ENCODE measurements at regions not wholly inside any gene's neighbourhood (a gene's known extent, or its start where the extent isn't known, plus 50 kb on each side); places are given as distances from the start of the nearest gene placed in this dataset.
"Not testable (repeated sequence)": the region's sequence is repeated elsewhere in the genome, so short reads cannot be mapped to it uniquely, and the experiment has no call there.

DNA sequence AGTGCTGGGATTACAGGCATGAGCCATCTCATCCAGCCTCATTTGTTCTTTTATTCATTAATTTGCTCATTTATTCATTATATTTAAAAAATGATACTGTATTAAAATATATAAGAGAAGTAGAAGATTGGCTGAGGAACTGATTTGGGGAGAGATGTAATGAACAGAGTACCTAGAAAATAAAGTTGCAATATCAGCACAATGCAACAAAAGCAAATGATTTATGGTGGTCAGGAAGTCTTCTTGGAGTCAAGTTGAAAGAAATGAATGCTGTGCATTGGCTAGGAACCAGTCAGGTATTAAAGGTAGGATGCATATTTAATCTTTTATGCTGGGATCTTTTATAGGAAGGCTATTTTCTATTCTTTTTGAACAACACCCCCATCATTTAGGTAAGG, 152.2 kb downstream of the C3orf38 start:
- H3K27ac ChIP-seq, result no peak overlapping the region
- H3K4me1 ChIP-seq, result no peaks in the 10 kb centered on the region
- H3K9me3 ChIP-seq, result peaks cover 0 to 5% (median 0%) of the 10 kb centered on the region in 4 donors
- TF ChIP-seq POLR2A (IDR thresholded peaks at IDR 0.05) (no peak), POLR2AphosphoS5 (IDR thresholded peaks at IDR 0.05) (no peak), EP300 (IDR thresholded peaks at IDR 0.05) (no peak)
- TF ChIP-seq, protein P1, sequence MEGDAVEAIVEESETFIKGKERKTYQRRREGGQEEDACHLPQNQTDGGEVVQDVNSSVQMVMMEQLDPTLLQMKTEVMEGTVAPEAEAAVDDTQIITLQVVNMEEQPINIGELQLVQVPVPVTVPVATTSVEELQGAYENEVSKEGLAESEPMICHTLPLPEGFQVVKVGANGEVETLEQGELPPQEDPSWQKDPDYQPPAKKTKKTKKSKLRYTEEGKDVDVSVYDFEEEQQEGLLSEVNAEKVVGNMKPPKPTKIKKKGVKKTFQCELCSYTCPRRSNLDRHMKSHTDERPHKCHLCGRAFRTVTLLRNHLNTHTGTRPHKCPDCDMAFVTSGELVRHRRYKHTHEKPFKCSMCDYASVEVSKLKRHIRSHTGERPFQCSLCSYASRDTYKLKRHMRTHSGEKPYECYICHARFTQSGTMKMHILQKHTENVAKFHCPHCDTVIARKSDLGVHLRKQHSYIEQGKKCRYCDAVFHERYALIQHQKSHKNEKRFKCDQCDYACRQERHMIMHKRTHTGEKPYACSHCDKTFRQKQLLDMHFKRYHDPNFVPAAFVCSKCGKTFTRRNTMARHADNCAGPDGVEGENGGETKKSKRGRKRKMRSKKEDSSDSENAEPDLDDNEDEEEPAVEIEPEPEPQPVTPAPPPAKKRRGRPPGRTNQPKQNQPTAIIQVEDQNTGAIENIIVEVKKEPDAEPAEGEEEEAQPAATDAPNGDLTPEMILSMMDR (IDR thresholded peaks at IDR 0.05), result no peak
- no peaks in the 10 kb centered on the region for H3K27me3 ChIP-seq
- no peak overlapping the region for H3K4me3 ChIP-seq
- no peaks in the 10 kb centered on the region for H3K36me3 ChIP-seq
- intact Hi-C loops (cut with DNase I; ENCODE audit: low total_unique reads), result no loop called here
- no peak for DNase-seq

DNA sequence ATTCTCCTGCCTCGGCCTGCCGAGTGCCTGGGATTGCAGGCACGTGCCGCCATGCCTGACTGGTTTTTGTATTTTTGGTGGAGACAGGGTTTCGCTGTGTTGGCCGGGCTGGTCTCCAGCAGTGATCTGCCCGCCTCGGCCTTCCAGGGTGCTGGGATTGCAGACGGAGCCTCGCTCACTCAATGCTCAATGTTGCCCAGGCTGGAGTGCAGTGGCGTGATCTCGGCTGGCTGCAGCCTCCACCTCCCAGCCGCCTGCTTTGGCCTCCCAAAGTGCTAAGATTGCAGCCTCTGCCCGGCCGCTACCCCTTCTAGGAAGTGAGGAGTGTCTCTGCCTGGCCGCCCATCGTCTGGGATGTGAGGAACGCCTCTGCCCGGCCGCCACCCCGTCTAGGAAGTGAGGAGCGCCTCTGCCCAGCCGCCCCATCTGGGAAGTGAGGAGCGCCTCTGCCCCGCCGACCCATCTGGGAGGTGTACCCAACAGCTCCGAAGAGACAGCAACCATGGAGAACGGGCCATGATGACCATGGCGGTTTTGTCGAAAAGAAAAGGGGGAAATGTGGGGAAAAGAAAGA, 153.7 kb downstream of the C3orf38 start:
- H3K9me3 ChIP-seq; H3K36me3 ChIP-seq; H3K27me3 ChIP-seq; H3K4me1 ChIP-seq; H3K4me3 ChIP-seq; H3K27ac ChIP-seq; DNase-seq; intact Hi-C loops (cut with DNase I; ENCODE audit: low total_unique reads): not testable (repeated sequence)
- 91 to 94% (median 91%) methylated on average over 22 to 30 of the region's 30 CpGs for WGBS, 5 donors

DNA sequence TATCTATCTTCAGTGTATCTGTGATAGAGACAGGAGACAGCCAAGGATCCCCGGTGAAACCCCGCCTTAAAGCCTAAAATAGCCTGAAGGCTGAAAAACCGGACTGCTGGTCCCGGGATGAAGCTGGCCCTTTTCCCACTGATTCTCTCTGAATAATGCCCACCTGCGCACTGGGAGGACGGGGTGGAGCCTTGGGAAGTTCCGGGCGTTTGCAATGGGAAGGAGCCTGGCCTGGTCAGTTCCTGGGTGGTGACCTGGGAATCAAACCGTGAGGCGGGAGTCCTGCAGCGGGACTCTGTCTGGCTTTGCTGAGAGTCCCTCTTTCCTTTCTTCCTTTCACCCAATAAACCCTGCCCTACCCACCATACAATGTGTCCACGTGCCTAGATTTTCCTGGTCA, 157.9 kb downstream of the C3orf38 start:
- intact Hi-C loops (cut with DNase I; ENCODE audit: low total_unique reads), result no loop called here
- Histone ChIP-seq H3K4me3 (no peak overlapping the region), H3K4me1 (no peaks in the 10 kb centered on the region), H3K36me3 (no peaks in the 10 kb centered on the region), H3K27ac (no peak overlapping the region), H3K27me3 (no peaks in the 10 kb centered on the region), H3K9me3 (peaks cover 0 to 5% (median 0%) of the 10 kb centered on the region in 4 donors)
- WGBS, 5 donors, result 28 to 55% (median 47%) methylated on average over 12 of the region's 12 CpGs
- DNase-seq, result no peak
- TF ChIP-seq POLR2AphosphoS5 (IDR thresholded peaks at IDR 0.05) (no peak), EP300 (IDR thresholded peaks at IDR 0.05) (no peak), POLR2A (IDR thresholded peaks at IDR 0.05) (no peak)
- TF ChIP-seq, protein P1 (IDR thresholded peaks at IDR 0.05), result no peak

DNA sequence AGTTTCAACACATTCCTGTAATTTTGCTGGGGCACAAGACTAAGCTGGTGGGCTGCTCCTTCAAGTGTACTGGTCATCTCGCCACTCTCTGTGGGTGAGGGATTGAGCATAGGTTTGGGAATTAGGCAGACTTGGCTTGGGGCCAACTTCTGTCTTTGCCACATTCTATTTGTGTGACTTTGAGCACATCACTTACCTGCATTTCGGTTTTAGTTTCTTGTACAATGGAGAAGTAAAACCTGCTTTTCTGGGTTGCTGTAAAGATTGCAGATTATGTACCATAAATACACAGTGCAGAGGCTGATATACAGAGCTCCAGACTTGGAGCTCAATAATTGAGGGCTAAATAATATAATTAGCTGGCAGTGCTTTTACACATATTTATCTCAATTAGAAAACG, 162.1 kb downstream of the C3orf38 start:
- intact Hi-C loops (cut with DNase I; ENCODE audit: low total_unique reads), result no loop called here
- TF ChIP-seq POLR2AphosphoS5 (IDR thresholded peaks at IDR 0.05) (no peak), POLR2A (IDR thresholded peaks at IDR 0.05) (no peak), EP300 (IDR thresholded peaks at IDR 0.05) (no peak)
- TF ChIP-seq, protein P1 (IDR thresholded peaks at IDR 0.05), result no peak
- 46 to 59% (median 48%) methylated on average over 3 of the region's 3 CpGs for WGBS, 5 donors

DNA sequence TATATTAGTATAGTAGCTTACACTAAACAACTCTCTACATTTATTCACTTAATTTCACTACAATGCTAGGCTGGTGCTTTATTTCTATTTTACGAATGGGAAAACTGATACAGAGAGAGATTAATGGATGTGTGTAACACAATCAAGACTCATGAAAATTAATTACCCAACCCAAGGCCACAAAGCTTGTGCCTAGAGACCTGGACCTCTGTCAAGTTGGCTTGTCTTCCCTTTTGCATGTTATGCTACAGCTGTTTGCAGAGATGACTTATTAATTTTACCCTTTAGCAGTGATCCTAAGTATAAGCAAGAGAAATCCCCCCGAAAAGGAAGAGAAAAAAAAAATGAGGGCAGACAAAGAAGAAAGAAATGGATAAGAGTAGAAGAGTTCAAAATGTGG, 162.5 kb downstream of the C3orf38 start:
- Histone ChIP-seq H3K27me3 (no peaks in the 10 kb centered on the region), H3K27ac (no peak overlapping the region), H3K36me3 (no peaks in the 10 kb centered on the region), H3K4me1 (no peaks in the 10 kb centered on the region), H3K4me3 (no peak overlapping the region), H3K9me3 (no peaks in the 10 kb centered on the region)
- TF ChIP-seq POLR2A (IDR thresholded peaks at IDR 0.05), result no peak
- TF ChIP-seq EP300 (IDR thresholded peaks at IDR 0.05), result no peak
- TF ChIP-seq, protein P1 (IDR thresholded peaks at IDR 0.05), result no peak
- no peak for TF ChIP-seq POLR2AphosphoS5 (IDR thresholded peaks at IDR 0.05)
- DNase-seq, result peak in 1 of 2 donors; percentile 16
- intact Hi-C loops (cut with DNase I; ENCODE audit: low total_unique reads), result no loop called here
- 40 to 64% (median 60%) methylated on average over 2 of the region's 2 CpGs for WGBS, 5 donors

More for the DNA sequence above, 162.1 kb downstream of the C3orf38 start:
- H3K36me3 ChIP-seq, result no peaks in the 10 kb centered on the region
- no peaks in the 10 kb centered on the region for H3K9me3 ChIP-seq
- DNase-seq, result peak in 1 of 2 donors; percentile 14
- H3K4me3 ChIP-seq, result no peak overlapping the region
- H3K27ac ChIP-seq, result no peak overlapping the region
- no peaks in the 10 kb centered on the region for H3K27me3 ChIP-seq
- H3K4me1 ChIP-seq, result no peaks in the 10 kb centered on the region

Measured in stomach (tissue), 8 donors.